Right lobe of liver (tissue), 6 donors: ENCODE measurements at regions not wholly inside any gene's neighbourhood (a gene's known extent, or its start where the extent isn't known, plus 50 kb on each side); places are given as distances from the start of the nearest gene placed in this dataset.
"Not testable (repeated sequence)": the region's sequence is repeated elsewhere in the genome, so short reads cannot be mapped to it uniquely, and the experiment has no call there.

Source experiments
- ATAC-seq, 4 donors: fragments of 200-7000 bp; cut with Tn5 transposase; one replicate each; pipeline ENCODE4 v1.9.1; 2020; ENCODE audit warnings: mild to moderate bottlenecking in 4 of 4, moderate library complexity in 4 of 4
- DNase-seq, 3 donors: peaks; one replicate each; pipeline ENCODE4 v3.0.0-alpha.2; 2020
- H3K27ac ChIP-seq, 3 donors: fragments of 200-600 bp; one replicate each; pipeline ENCODE4 v1.8.0; 2022
- H3K27me3 ChIP-seq, 2 donors: fragments of 200-600 bp; one replicate each; pipeline ENCODE4 v1.8.0; 2022
- H3K36me3 ChIP-seq, 4 donors: fragments of 200-600 bp; sonication (generic) in 1 of 4; one replicate each; pipeline versions ENCODE4 v1.5.1 to v1.8.0; 2017 to 2022; ENCODE audit warnings: control low read depth in 1 of 4
- H3K4me1 ChIP-seq, 4 donors: fragments of 200-600 bp; sonication (generic) in 1 of 4; one replicate each; pipeline versions ENCODE4 v1.5.1 to v1.8.0; 2017 to 2022; ENCODE audit warnings: control low read depth in 1 of 4
- H3K4me3 ChIP-seq, 3 donors: fragments of 200-600 bp; one replicate each; pipeline ENCODE4 v1.8.0; 2022
- H3K9me3 ChIP-seq, 4 donors: fragments of 200-600 bp; sonication (generic) in 1 of 4; one replicate each; pipeline versions ENCODE4 v1.5.1 to v1.8.0; 2017 to 2022; ENCODE audit warnings: control low read depth in 1 of 4
- CTCF ChIP-seq, 4 donors: fragments of 200-600 bp in 3 of 4; fragments of 450-650 bp in 1 of 4; IDR thresholded peaks; one replicate each; pipeline versions ENCODE4 v1.5.1 to v1.8.0; 2016 to 2022; ENCODE audit warnings: antibody characterized with exemption in 4 of 4, mild to moderate bottlenecking in 2 of 4
- POLR2A ChIP-seq: fragments of 450-650 bp; IDR thresholded peaks from one replicate; pipeline ENCODE4 v1.6.1; 2017; ENCODE audit warnings: antibody characterized with exemption, mild to moderate bottlenecking
- WGBS: methylation state at CpG from one replicate; pipeline ENCODE4 v1.1.6; 2018; ENCODE audit warnings: low coverage, low lambda C conversion rate; ENCODE audit not compliant: insufficient coverage; ENCODE audit errors: missing lambda C conversion rate; 5-methylcytosine and 5-hydroxymethylcytosine counted together
- intact Hi-C, 2 donors: fragments of 100-400 bp; cut with DNase I; formaldehyde crosslinking; loops; one replicate each; pipeline versions ENCODE4 v1.11.2 to v1.14.1; 2022
- donor health status: DM: no; HTN: yes; CAD: no.
- donor health status: DM: no; HTN: no; CAD: no.
- donor health status: DM: no; HTN: no; CAD: no.
- donor health status: DM: no; HTN: yes; CAD: no.
- donor health status: DM: no; HTN: yes; CAD: no.

- WGBS, result 32% methylated on average over 6 of the region's 6 CpGs
- ATAC-seq (no peak), DNase-seq (no peak)
- Histone ChIP-seq H3K27me3 (no peaks in the 10 kb centered on the region), H3K36me3 (no peaks in the 10 kb centered on the region), H3K4me3 (no peak overlapping the region), H3K4me1 (no peaks in the 10 kb centered on the region), H3K27ac (no peak overlapping the region), H3K9me3 (no peaks in the 10 kb centered on the region)
- intact Hi-C loops, result no loop called here
- TF ChIP-seq CTCF (IDR thresholded peaks at IDR 0.05) (no peak), POLR2A (no peak)
Observed at GRCh38 chr14:106013879-106014376, 487.5 kb downstream of the TMEM121 start.

GRCh38 chr14:106017952-106018351 is 491.6 kb downstream of the TMEM121 start:
- H3K27ac ChIP-seq, H3K36me3 ChIP-seq, H3K4me3 ChIP-seq, intact Hi-C loops, H3K9me3 ChIP-seq, DNase-seq, H3K4me1 ChIP-seq, ATAC-seq, H3K27me3 ChIP-seq: not testable (repeated sequence)
- WGBS, result 72% methylated on average over 3 of the region's 3 CpGs

- no peaks in the 10 kb centered on the region for H3K27me3 ChIP-seq
- 49% methylated on average over 2 of the region's 3 CpGs for WGBS
- DNase-seq (no peak), ATAC-seq (no peak)
- H3K27ac ChIP-seq, result no peak overlapping the region
- intact Hi-C loops, result no loop called here
- H3K9me3 ChIP-seq, result no peaks in the 10 kb centered on the region
- H3K36me3 ChIP-seq, result no peaks in the 10 kb centered on the region
- TF ChIP-seq CTCF (IDR thresholded peaks at IDR 0.05) (no peak), POLR2A (no peak)
- H3K4me3 ChIP-seq, result no peak overlapping the region
- H3K4me1 ChIP-seq, result no peaks in the 10 kb centered on the region
Observed at GRCh38 chr14:106021832-106022231, 495.4 kb downstream of the TMEM121 start.

- ATAC-seq, result not testable (repeated sequence)
- 21% methylated on average over 3 of the region's 5 CpGs for WGBS
Observed at GRCh38 chr14:106022648-106023047, 496.3 kb downstream of the TMEM121 start.

GRCh38 chr14:106023411-106023810 is 497.0 kb downstream of the TMEM121 start:
- H3K4me3 ChIP-seq, result no peak overlapping the region
- intact Hi-C loops, result no loop called here
- no peaks in the 10 kb centered on the region for H3K27me3 ChIP-seq
- DNase-seq, result no peak
- no peaks in the 10 kb centered on the region for H3K36me3 ChIP-seq
- WGBS, result 82% methylated on average over 1 of the region's 1 CpG
- TF ChIP-seq CTCF (IDR thresholded peaks at IDR 0.05) (no peak), POLR2A (no peak)
- no peaks in the 10 kb centered on the region for H3K4me1 ChIP-seq
- H3K9me3 ChIP-seq, result no peaks in the 10 kb centered on the region
- no peak for ATAC-seq
- no peak overlapping the region for H3K27ac ChIP-seq

More at GRCh38 chr14:106022648-106023047, 496.3 kb downstream of the TMEM121 start:
- DNase-seq, H3K4me3 ChIP-seq, H3K9me3 ChIP-seq, H3K27ac ChIP-seq, H3K27me3 ChIP-seq, H3K36me3 ChIP-seq, intact Hi-C loops, H3K4me1 ChIP-seq: not testable (repeated sequence)
